ENCODE measurements at regions not wholly inside any gene's neighbourhood (a gene's known extent, or its start where the extent isn't known, plus 50 kb on each side); places are given as distances from the start of the nearest gene placed in this dataset.

- H2AFZ ChIP-seq (ENCODE audit: low read length), result no peak overlapping the region
- H3K27me3 ChIP-seq (ENCODE audit: insufficient read depth, low read length), result no peaks in the 10 kb centered on the region
- no peak overlapping the region for H3K9ac ChIP-seq (ENCODE audit: low read length)
- no peak for TF ChIP-seq EZH2 (IDR thresholded peaks at IDR 0.05; ENCODE audit: borderline replicate concordance, low read length)
- no peak for TF ChIP-seq CTCF (IDR thresholded peaks at IDR 0.05; ENCODE audit: low read length)
- no peaks in the 10 kb centered on the region; the same call in 1 of the 2 replicates for H3K36me3 ChIP-seq (ENCODE audit: insufficient read depth, low read length)
- peaks cover 5% of the 10 kb centered on the region for H3K9me3 ChIP-seq (ENCODE audit: low read length)
- H3K4me2 ChIP-seq (ENCODE audit: low read length), result no peak overlapping the region
- no peak overlapping the region for H3K4me3 ChIP-seq (ENCODE audit: low read depth, low read length, poor library complexity, severe bottlenecking)
- H3K79me2 ChIP-seq (ENCODE audit: insufficient read depth, low read length), result no peaks in the 10 kb centered on the region
- H3K9me2 ChIP-seq (ENCODE audit: low read depth, low read length), result no peaks in the 10 kb centered on the region
- H3F3A ChIP-seq (ENCODE audit: insufficient read depth, low read length), result no peaks in the 10 kb centered on the region
- H3K4me1 ChIP-seq (ENCODE audit: insufficient read depth, low read length, severe bottlenecking), result no peaks in the 10 kb centered on the region
- H3K27ac ChIP-seq (ENCODE audit: low read depth, low read length, poor library complexity, severe bottlenecking), result no peak overlapping the region
- H4K20me1 ChIP-seq (ENCODE audit: insufficient read depth, low read length), result no peaks in the 10 kb centered on the region
These were observed 435.8 kb upstream of the CLINT1 start for GRCh38 chr5:158294701-158295100.

GRCh38 chr5:158292981-158293380 is 434.0 kb upstream of the CLINT1 start:
- Histone ChIP-seq H2AFZ (ENCODE audit: low read length) (no peak overlapping the region), H3K27ac (ENCODE audit: low read depth, low read length, poor library complexity, severe bottlenecking) (no peak overlapping the region), H3K9ac (ENCODE audit: low read length) (no peak overlapping the region), H3K4me1 (ENCODE audit: insufficient read depth, low read length, severe bottlenecking) (no peaks in the 10 kb centered on the region), H3F3A (ENCODE audit: insufficient read depth, low read length) (no peaks in the 10 kb centered on the region), H3K9me2 (ENCODE audit: low read depth, low read length) (no peaks in the 10 kb centered on the region), H3K36me3 (ENCODE audit: insufficient read depth, low read length) (no peaks in the 10 kb centered on the region; the same call in 1 of the 2 replicates), H3K9me3 (ENCODE audit: low read length) (peaks cover 5% of the 10 kb centered on the region), H3K4me3 (ENCODE audit: low read depth, low read length, poor library complexity, severe bottlenecking) (no peak overlapping the region), H3K27me3 (ENCODE audit: insufficient read depth, low read length) (no peaks in the 10 kb centered on the region), H3K4me2 (ENCODE audit: low read length) (no peak overlapping the region), H4K20me1 (ENCODE audit: insufficient read depth, low read length) (no peaks in the 10 kb centered on the region), H3K79me2 (ENCODE audit: insufficient read depth, low read length) (no peaks in the 10 kb centered on the region)
- no peak for TF ChIP-seq CTCF (IDR thresholded peaks at IDR 0.05; ENCODE audit: low read length)
- TF ChIP-seq EZH2 (IDR thresholded peaks at IDR 0.05; ENCODE audit: borderline replicate concordance, low read length), result no peak

- TF ChIP-seq CTCF (IDR thresholded peaks at IDR 0.05; ENCODE audit: low read length) (no peak), EZH2 (IDR thresholded peaks at IDR 0.05; ENCODE audit: borderline replicate concordance, low read length) (no peak)
- Histone ChIP-seq H3K4me2 (ENCODE audit: low read length) (no peak overlapping the region), H3K9me2 (ENCODE audit: low read depth, low read length) (no peaks in the 10 kb centered on the region), H3K4me1 (ENCODE audit: insufficient read depth, low read length, severe bottlenecking) (peaks cover 7% of the 10 kb centered on the region), H3K36me3 (ENCODE audit: insufficient read depth, low read length) (no peaks in the 10 kb centered on the region), H3K27me3 (ENCODE audit: insufficient read depth, low read length) (no peaks in the 10 kb centered on the region), H3F3A (ENCODE audit: insufficient read depth, low read length) (no peaks in the 10 kb centered on the region), H3K27ac (ENCODE audit: low read depth, low read length, poor library complexity, severe bottlenecking) (no peak overlapping the region), H3K4me3 (ENCODE audit: low read depth, low read length, poor library complexity, severe bottlenecking) (no peak overlapping the region), H3K9ac (ENCODE audit: low read length) (no peak overlapping the region), H3K9me3 (ENCODE audit: low read length) (0 out of 2 replicates have a peak, but pooled peaks cover 2% of the 10 kb centered on the region), H2AFZ (ENCODE audit: low read length) (no peak overlapping the region), H3K79me2 (ENCODE audit: insufficient read depth, low read length) (no peaks in the 10 kb centered on the region), H4K20me1 (ENCODE audit: insufficient read depth, low read length) (no peaks in the 10 kb centered on the region)
These were observed 431.0 kb upstream of the CLINT1 start for GRCh38 chr5:158289967-158290366.
